ENCODE measurements at regions not wholly inside any gene's neighbourhood (a gene's known extent, or its start where the extent isn't known, plus 50 kb on each side); places are given as distances from the start of the nearest gene placed in this dataset.

GRCh38 chr2:173661586-173661985 lies 303.6 kb downstream of the SP3 start:
- no peak for ATAC-seq (replicated peaks in 6 of 8)
- H3K27ac ChIP-seq = no peak overlapping the region
- H3K4me3 ChIP-seq = no peak overlapping the region
- 51 to 100% (median 89%) methylated on average over 1 to 2 of the region's 2 CpGs; no CpG with 5 or more reads in 1 of the 10 experiments for WGBS, 10 experiments
- in situ Hi-C loops (cut with MboI; ENCODE audit: low pct_unique_long_range_greater_than_20kb in 2 of 9, low sequenced_read_pairs in 9 of 9, unreplicated experiment in 9 of 9) = no loop called here
- peaks cover 36 to 70% of the 10 kb centered on the region in 2 donors for H3K4me1 ChIP-seq (replicated peaks in 1 of 2)

DNA sequence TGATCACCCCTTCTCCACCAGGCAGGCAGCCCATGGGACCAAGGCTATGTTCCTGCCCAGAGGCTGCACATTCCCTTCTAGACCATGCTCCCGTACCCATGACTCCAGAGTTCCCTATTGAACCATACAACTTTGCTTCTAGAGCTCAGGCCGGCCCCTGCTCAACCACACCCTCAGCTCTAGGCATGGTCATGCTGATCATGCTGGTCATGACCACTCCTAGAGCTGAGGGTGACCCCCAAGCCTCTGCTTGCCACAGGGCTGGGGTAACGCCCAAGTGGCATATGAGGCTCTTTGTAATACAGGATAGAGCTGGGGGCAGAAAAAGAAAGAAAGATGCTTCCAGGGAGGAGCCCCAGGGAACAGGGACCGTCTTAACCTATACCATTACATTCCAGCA lies 301.8 kb downstream of the SP3 start:
- peaks cover 42 to 76% of the 10 kb centered on the region in 2 donors for H3K4me1 ChIP-seq (replicated peaks in 1 of 2)
- 40 to 100% (median 91%) methylated on average over 1 to 4 of the region's 4 CpGs for WGBS, 10 experiments
- H3K27ac ChIP-seq = no peak overlapping the region
- in situ Hi-C loops (cut with MboI; ENCODE audit: low pct_unique_long_range_greater_than_20kb in 2 of 9, low sequenced_read_pairs in 9 of 9, unreplicated experiment in 9 of 9) = no loop called here
- ATAC-seq (replicated peaks in 6 of 8) = peak in 1 of 8 experiments; percentile 60
- no peak overlapping the region for H3K4me3 ChIP-seq

DNA sequence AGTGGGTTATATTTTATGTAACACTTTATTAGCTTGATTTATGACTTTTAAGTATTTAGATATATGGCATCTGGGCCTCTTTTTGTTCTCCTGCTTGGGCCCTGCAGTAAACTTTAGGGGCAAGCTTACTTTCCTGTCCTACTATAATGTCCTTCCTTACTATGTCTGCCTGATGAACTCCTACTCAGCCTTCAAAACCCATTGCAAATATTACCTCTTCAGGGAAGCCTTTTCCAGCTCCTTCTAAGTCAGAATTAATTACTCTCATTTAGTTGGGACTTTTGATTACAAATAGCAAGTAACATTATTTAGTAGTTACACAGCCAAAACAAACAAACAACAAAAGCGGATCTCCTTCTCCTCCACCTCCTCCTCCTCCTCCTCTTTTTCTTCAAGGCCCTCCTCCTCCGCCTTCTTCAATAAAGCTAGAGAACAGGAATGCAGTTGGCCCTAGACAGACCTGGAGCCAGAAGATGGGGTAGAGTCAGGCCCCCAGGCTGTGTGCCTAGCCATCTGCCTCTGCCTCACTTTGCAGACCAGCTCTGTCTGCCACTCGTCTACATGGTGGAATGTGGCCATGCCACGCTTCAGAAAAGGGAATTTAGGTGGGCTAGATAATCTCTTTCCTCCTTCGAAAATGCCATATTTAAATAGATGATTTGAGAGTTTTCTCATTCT lies 301.2 kb downstream of the SP3 start:
- no peak for ATAC-seq (replicated peaks in 6 of 8)
- no peak overlapping the region for H3K27ac ChIP-seq
- no peak overlapping the region for H3K4me3 ChIP-seq
- 60 to 100% (median 98%) methylated on average over 1 to 4 of the region's 5 CpGs; no CpG with 5 or more reads in 2 of the 10 experiments for WGBS, 10 experiments
- peaks cover 42 to 72% of the 10 kb centered on the region in 2 donors for H3K4me1 ChIP-seq (replicated peaks in 1 of 2)
- in situ Hi-C loops (cut with MboI; ENCODE audit: low pct_unique_long_range_greater_than_20kb in 2 of 9, low sequenced_read_pairs in 9 of 9, unreplicated experiment in 9 of 9) = no loop called here

GRCh38 chr2:173664513-173664910 lies 300.7 kb downstream of the SP3 start:
- in situ Hi-C loops (cut with MboI; ENCODE audit: low pct_unique_long_range_greater_than_20kb in 2 of 9, low sequenced_read_pairs in 9 of 9, unreplicated experiment in 9 of 9) = no loop called here
- Histone ChIP-seq H3K4me1 (replicated peaks in 1 of 2) (peaks cover 38 to 66% of the 10 kb centered on the region in 2 donors), H3K27ac (no peak overlapping the region), H3K4me3 (no peak overlapping the region)
- ATAC-seq (replicated peaks in 6 of 8) = peak in 5 of 8 experiments; percentile 50 to 73 (median 67)
- WGBS, 10 experiments = 71 to 100% (median 76%) methylated on average over 1 to 6 of the region's 6 CpGs; no CpG with 5 or more reads in 3 of the 10 experiments

DNA sequence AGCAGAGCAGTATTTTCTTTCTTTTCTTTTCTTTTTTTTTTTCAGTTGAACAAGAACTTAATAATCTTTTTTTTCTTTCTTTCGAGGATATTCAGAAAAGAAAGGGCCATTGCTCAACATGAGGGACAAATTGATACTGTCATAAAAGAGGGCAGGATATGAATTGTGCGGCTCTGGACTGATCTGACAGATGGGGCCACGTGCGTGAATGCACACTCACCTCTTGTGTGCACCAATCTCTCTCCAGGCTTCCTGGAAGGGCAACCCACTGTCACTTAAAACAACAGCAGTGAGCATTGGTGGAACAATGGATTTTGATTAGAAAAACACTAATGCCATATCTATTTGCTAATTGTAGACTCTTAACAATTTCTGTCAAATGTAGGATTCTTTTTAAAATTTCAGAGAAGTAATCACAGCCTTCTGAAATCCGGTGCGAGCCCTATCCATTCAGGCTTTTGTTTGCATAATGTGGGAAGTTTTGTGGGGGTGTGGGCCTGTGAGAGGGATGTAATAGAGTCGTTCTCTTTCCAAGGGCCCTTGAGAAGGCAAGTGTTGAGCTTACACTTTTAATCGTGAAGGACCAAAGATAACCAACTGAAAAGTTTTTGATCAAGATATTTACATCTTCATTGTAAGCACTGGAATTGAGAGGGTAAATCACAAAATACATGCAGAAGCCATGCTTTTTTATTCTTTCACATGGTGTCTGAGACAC lies 298.8 kb downstream of the SP3 start:
- ATAC-seq (replicated peaks in 6 of 8) = peak in 5 of 8 experiments; percentile 35 to 75 (median 53)
- WGBS, 10 experiments = 14 to 91% (median 61%) methylated on average over 2 to 8 of the region's 8 CpGs; no CpG with 5 or more reads in 1 of the 10 experiments
- no peak overlapping the region for H3K4me3 ChIP-seq
- H3K27ac ChIP-seq = no peak overlapping the region
- in situ Hi-C loops (cut with MboI; ENCODE audit: low pct_unique_long_range_greater_than_20kb in 2 of 9, low sequenced_read_pairs in 9 of 9, unreplicated experiment in 9 of 9) = no loop called here
- peaks cover 28 to 48% of the 10 kb centered on the region in 2 donors for H3K4me1 ChIP-seq (replicated peaks in 1 of 2)

GRCh38 chr2:173667014-173667413 lies 298.2 kb downstream of the SP3 start:
- Histone ChIP-seq H3K4me1 (replicated peaks in 1 of 2) (peaks cover 23 to 41% of the 10 kb centered on the region in 2 donors), H3K4me3 (no peak overlapping the region), H3K27ac (no peak overlapping the region)
- in situ Hi-C loops (cut with MboI; ENCODE audit: low pct_unique_long_range_greater_than_20kb in 2 of 9, low sequenced_read_pairs in 9 of 9, unreplicated experiment in 9 of 9) = no loop called here
- 0 to 69% (median 43%) methylated on average over 1 to 3 of the region's 3 CpGs; no CpG with 5 or more reads in 3 of the 10 experiments for WGBS, 10 experiments
- peak; percentile 29 to 96 (median 48) for ATAC-seq (replicated peaks in 6 of 8)

DNA sequence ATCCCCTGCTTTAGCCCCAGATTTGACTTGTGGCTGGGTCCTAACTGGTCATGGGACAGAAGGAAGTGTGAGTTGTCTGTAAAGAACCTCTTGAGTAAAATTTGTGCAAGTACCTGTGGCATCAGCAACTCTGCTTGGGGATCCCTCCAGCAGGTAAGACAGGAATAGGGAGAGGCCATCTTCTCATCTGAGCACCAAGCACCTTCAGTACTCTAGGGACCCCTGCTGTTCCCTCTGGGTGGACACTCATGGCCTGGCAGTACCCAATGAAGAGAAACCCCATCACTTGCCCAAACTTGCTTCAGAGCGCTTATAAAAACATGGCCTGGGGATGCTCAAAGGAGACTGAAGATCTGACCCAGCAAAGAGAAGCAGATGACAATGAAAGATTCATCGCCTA lies 297.8 kb downstream of the SP3 start:
- H3K4me1 ChIP-seq (replicated peaks in 1 of 2) = peaks cover 23 to 37% of the 10 kb centered on the region in 2 donors
- WGBS, 10 experiments = 86 to 100% (median 100%) methylated on average over 1 to 2 of the region's 2 CpGs; no CpG with 5 or more reads in 2 of the 10 experiments
- in situ Hi-C loops (cut with MboI; ENCODE audit: low pct_unique_long_range_greater_than_20kb in 2 of 9, low sequenced_read_pairs in 9 of 9, unreplicated experiment in 9 of 9) = no loop called here
- no peak overlapping the region for H3K27ac ChIP-seq
- peak in 7 of 8 experiments; percentile 27 to 85 (median 52) for ATAC-seq (replicated peaks in 6 of 8)
- H3K4me3 ChIP-seq = no peak overlapping the region

- in situ Hi-C loops (cut with MboI; ENCODE audit: low pct_unique_long_range_greater_than_20kb in 2 of 9, low sequenced_read_pairs in 9 of 9, unreplicated experiment in 9 of 9) = no loop called here
- H3K4me1 ChIP-seq (replicated peaks in 1 of 2) = peaks cover 19 to 31% of the 10 kb centered on the region in 2 donors
- peak in 1 of 8 experiments; percentile 31 for ATAC-seq (replicated peaks in 6 of 8)
- no peak overlapping the region for H3K27ac ChIP-seq
- 67 to 100% (median 100%) methylated on average over 1 of the region's 1 CpG; no CpG with 5 or more reads in 2 of the 10 experiments for WGBS, 10 experiments
- H3K4me3 ChIP-seq = no peak overlapping the region
These were observed 295.8 kb downstream of the SP3 start for GRCh38 chr2:173669271-173669853.

GRCh38 chr2:173669888-173670287 lies 295.3 kb downstream of the SP3 start:
- no peak for ATAC-seq (replicated peaks in 6 of 8)
- H3K4me1 ChIP-seq (replicated peaks in 1 of 2) = peaks cover 14 to 26% of the 10 kb centered on the region in 2 donors

DNA sequence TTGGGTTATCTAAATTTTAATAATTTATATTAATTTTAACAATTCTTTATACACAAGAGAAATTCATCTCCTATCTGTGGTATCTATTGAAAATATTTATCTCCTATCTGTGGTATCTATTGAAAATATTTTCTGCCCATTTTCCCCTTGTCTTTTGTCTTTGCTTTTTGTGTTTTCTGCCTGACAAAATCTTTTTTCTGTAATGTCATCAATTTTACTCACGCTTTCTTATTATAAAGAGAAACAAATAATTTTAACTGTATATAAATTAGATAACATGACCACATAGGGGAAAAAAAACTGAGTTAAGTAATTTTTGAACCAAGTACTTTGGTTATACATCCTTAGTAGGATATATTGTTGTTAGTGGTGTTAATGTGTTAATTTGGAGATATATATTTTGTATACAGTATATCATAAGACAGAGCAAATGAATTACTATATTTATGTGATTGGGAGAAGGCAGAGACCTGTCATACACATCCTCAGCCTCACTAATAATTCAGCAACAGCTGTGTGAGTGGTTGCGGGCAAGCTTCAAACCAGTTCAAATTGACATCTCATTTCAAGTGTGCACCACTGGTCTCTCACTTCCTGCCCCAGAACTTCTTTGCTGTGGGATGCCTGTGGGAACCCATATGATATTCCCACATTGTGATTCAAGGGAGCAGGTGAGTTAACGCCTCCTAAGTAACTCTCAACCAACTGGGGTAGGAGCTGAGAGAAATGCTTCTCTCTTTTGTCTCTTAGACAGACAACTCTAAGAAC lies 292.4 kb downstream of the SP3 start:
- H3K4me3 ChIP-seq = no peak overlapping the region
- peaks cover 0 to 3% of the 10 kb centered on the region in 2 donors for H3K4me1 ChIP-seq (replicated peaks in 1 of 2)
- no peak for ATAC-seq (replicated peaks in 6 of 8)
- WGBS, 10 experiments = 67 to 100% (median 93%) methylated on average over 1 to 3 of the region's 3 CpGs; no CpG with 5 or more reads in 1 of the 10 experiments
- no peak overlapping the region for H3K27ac ChIP-seq
- in situ Hi-C loops (cut with MboI; ENCODE audit: low pct_unique_long_range_greater_than_20kb in 2 of 9, low sequenced_read_pairs in 9 of 9, unreplicated experiment in 9 of 9) = no loop called here

More at GRCh38 chr2:173669888-173670287, 295.3 kb downstream of the SP3 start:
- H3K4me3 ChIP-seq = no peak overlapping the region
- in situ Hi-C loops (cut with MboI; ENCODE audit: low pct_unique_long_range_greater_than_20kb in 2 of 9, low sequenced_read_pairs in 9 of 9, unreplicated experiment in 9 of 9) = no loop called here
- H3K27ac ChIP-seq = no peak overlapping the region

DNA sequence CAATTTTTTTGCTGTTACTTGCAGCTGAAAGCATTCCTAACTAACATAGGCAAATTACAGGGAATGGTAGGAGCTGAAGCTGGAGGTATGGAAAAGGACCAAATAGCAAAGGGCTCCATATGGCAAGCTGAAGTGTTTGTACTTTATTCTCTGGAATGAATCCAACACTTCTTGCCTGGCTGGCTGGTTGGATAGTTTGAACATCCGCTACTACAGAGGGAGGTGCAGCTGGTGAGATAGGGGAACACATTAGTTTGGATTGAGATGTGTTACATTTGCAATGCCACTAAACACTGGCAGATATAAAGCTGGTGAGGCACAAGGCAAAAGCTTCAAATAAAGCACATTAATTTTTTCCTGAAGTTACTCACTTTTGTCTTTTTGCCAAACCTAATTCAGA lies 291.5 kb downstream of the SP3 start:
- WGBS, 10 experiments = 38 to 100% (median 100%) methylated on average over 1 of the region's 1 CpG; no CpG with 5 or more reads in 5 of the 10 experiments
- no peak for ATAC-seq (replicated peaks in 6 of 8)
- in situ Hi-C loops (cut with MboI; ENCODE audit: low pct_unique_long_range_greater_than_20kb in 2 of 9, low sequenced_read_pairs in 9 of 9, unreplicated experiment in 9 of 9) = no loop called here
- no peak overlapping the region for H3K27ac ChIP-seq
- no peak overlapping the region for H3K4me3 ChIP-seq
- peaks cover 0 to 3% of the 10 kb centered on the region in 2 donors for H3K4me1 ChIP-seq (replicated peaks in 1 of 2)

DNA sequence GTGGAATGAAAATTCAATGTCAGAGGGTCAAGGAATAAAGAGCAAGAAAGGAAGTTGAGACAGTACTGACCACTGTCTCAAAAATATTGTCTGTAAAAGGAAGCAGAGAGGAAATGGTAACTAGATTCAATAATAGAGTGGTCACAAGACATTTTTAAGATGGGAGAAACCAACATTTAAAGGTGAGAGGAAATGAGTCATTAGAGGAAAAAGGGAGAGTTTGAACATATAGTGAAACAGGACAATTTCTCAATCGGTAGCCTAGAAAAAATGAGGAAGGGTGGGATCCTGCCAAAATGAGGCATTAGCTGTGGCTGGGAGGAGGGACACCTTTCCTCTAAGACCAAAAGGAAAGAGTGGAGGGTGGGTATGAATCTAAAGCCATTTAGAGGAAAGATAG lies 288.5 kb downstream of the SP3 start:
- ATAC-seq (replicated peaks in 6 of 8) = no peak
- Histone ChIP-seq H3K27ac (no peak overlapping the region), H3K4me3 (no peak overlapping the region), H3K4me1 (replicated peaks in 1 of 2) (peaks cover 0 to 3% of the 10 kb centered on the region in 2 donors)
- 22 to 100% (median 84%) methylated on average over 1 of the region's 1 CpG; no CpG with 5 or more reads in 2 of the 10 experiments for WGBS, 10 experiments
- in situ Hi-C loops (cut with MboI; ENCODE audit: low pct_unique_long_range_greater_than_20kb in 2 of 9, low sequenced_read_pairs in 9 of 9, unreplicated experiment in 9 of 9) = no loop called here
